GM23338 (cell line): ENCODE measurements at regions not wholly inside any gene's neighbourhood (a gene's known extent, or its start where the extent isn't known, plus 50 kb on each side); places are given as distances from the start of the nearest gene placed in this dataset.

Experiments used
- ATAC-seq: fragments of 200-7000 bp; cut with Tn5 transposase; 3 replicates; pipeline ENCODE4 v1.9.1; 2020
- DNase-seq: peaks from one replicate; pipeline ENCODE4 v3.0.0-alpha.2; 2015; ENCODE audit warnings: low spot score
- H2AFZ ChIP-seq: fragments of 200-600 bp; sonication (generic); 2 replicates; pipeline ENCODE4 v1.8.0; 2016; ENCODE audit warnings: antibody characterized with exemption, mild to moderate bottlenecking, moderate library complexity
- H3F3A ChIP-seq: fragments of 200-600 bp; sonication (generic); replicated peaks from 2 replicates; pipeline ENCODE4 v1.8.0; 2017; ENCODE audit warnings: antibody characterized with exemption, mixed run types, low read depth
- H3K27ac ChIP-seq: fragments of 200-600 bp; sonication (generic); 2 replicates; pipeline ENCODE4 v1.6.1; 2016; ENCODE audit warnings: low read depth
- H3K27me3 ChIP-seq: fragments of 200-600 bp; sonication (generic); 2 replicates; pipeline ENCODE4 v1.8.0; 2016; ENCODE audit warnings: mild to moderate bottlenecking, mixed run types, moderate library complexity; ENCODE audit not compliant: insufficient read depth
- H3K36me3 ChIP-seq: fragments of 200-600 bp; sonication (generic); 2 replicates; pipeline ENCODE4 v1.8.0; 2016; ENCODE audit warnings: mild to moderate bottlenecking; ENCODE audit not compliant: insufficient read depth
- H3K4me1 ChIP-seq: fragments of 200-600 bp; sonication (generic); 2 replicates; pipeline ENCODE4 v1.8.0; 2016; ENCODE audit warnings: mild to moderate bottlenecking, moderate library complexity; ENCODE audit not compliant: insufficient read depth
- H3K4me2 ChIP-seq: fragments of 200-600 bp; sonication (generic); 2 replicates; pipeline ENCODE4 v1.7.1; 2017; ENCODE audit warnings: mixed run types
- H3K4me3 ChIP-seq: fragments of 200-600 bp; sonication (generic); 2 replicates; pipeline ENCODE4 v1.6.1; 2016; ENCODE audit warnings: mixed run types
- H3K79me2 ChIP-seq: fragments of 200-600 bp; sonication (generic); replicated peaks from 2 replicates; pipeline ENCODE4 v1.8.0; 2017; ENCODE audit warnings: mild to moderate bottlenecking; ENCODE audit not compliant: insufficient read depth
- H3K9me2 ChIP-seq: fragments of 200-600 bp; sonication (generic); 2 replicates; pipeline ENCODE4 v1.8.0; 2017; ENCODE audit not compliant: insufficient read depth
- H4K20me1 ChIP-seq: fragments of 200-600 bp; sonication (generic); replicated peaks from 2 replicates; pipeline ENCODE4 v1.8.0; 2017; ENCODE audit warnings: mild to moderate bottlenecking; ENCODE audit not compliant: insufficient read depth
- H3K27ac Mint-ChIP-seq: 2 replicates; pipeline ENCODE4 v1.8.0; 2020; ENCODE audit warnings: inconsistent platforms, mild to moderate bottlenecking, moderate library complexity, mixed read lengths
- H3K27me3 Mint-ChIP-seq: 3 replicates; pipeline ENCODE4 v1.8.0; 2022; ENCODE audit warnings: low read depth, mild to moderate bottlenecking, moderate library complexity, mixed read lengths, inconsistent platforms; ENCODE audit not compliant: insufficient read depth, poor library complexity
- H3K36me3 Mint-ChIP-seq: 3 replicates; pipeline ENCODE4 v1.8.0; 2021; ENCODE audit warnings: low read depth, mild to moderate bottlenecking, inconsistent platforms, moderate library complexity, mixed read lengths
- H3K4me1 Mint-ChIP-seq: 3 replicates; pipeline ENCODE4 v1.8.0; 2020; ENCODE audit warnings: mild to moderate bottlenecking, inconsistent platforms, mixed read lengths
- H3K4me3 Mint-ChIP-seq: 3 replicates; pipeline ENCODE4 v1.8.0; 2021; ENCODE audit warnings: moderate library complexity, mild to moderate bottlenecking, inconsistent platforms, mixed read lengths
- H3K9me3 Mint-ChIP-seq: 3 replicates; pipeline ENCODE4 v1.8.0; 2020; ENCODE audit warnings: moderate library complexity, mild to moderate bottlenecking, inconsistent platforms, mixed read lengths
- CREB1 ChIP-seq: fragments of 250-450 bp; sonication (Bioruptor Pico); IDR thresholded peaks from 2 replicates; pipeline ENCODE4 v1.5.0; 2020; ENCODE audit warnings: low read depth, mild to moderate bottlenecking, moderate library complexity
- ZNF114 ChIP-seq: fragments of 250-450 bp; sonication (Bioruptor Pico); IDR thresholded peaks from 2 replicates; pipeline ENCODE4 v1.5.0; 2020; ENCODE audit warnings: mild to moderate bottlenecking, moderate library complexity
- TF ChIP-seq, protein P1 (sequence below): fragments of 250-450 bp; sonication (Bioruptor Pico); IDR thresholded peaks from 2 replicates; pipeline ENCODE4 v1.5.0; 2020; ENCODE audit warnings: mild to moderate bottlenecking, moderate library complexity
- TF ChIP-seq, protein P2 (sequence below): IDR thresholded peaks from 2 replicates; pipeline ENCODE4 v1.6.1; 2016; ENCODE audit warnings: antibody characterized with exemption

DNA sequence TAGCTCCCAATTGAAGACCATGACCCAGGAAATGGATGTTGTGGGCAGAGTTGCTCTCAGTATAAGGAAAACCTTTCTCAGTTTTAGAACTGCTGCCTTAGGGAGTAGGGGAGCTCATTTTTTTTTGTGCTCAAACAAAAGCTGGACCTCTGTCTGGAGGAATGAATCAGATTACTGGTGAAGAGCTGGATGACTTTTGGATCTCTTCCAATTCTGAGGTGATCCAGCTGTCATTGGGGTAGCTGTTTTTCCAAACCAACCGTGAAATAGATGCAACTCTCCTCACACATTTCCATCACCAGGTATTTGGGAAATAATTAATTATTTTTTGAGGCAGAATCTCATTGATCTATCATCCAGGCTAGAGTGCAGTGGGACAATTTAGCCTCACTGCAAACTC is 251.3 kb upstream of the PLET1 start (continued):
- TF ChIP-seq, protein P1, sequence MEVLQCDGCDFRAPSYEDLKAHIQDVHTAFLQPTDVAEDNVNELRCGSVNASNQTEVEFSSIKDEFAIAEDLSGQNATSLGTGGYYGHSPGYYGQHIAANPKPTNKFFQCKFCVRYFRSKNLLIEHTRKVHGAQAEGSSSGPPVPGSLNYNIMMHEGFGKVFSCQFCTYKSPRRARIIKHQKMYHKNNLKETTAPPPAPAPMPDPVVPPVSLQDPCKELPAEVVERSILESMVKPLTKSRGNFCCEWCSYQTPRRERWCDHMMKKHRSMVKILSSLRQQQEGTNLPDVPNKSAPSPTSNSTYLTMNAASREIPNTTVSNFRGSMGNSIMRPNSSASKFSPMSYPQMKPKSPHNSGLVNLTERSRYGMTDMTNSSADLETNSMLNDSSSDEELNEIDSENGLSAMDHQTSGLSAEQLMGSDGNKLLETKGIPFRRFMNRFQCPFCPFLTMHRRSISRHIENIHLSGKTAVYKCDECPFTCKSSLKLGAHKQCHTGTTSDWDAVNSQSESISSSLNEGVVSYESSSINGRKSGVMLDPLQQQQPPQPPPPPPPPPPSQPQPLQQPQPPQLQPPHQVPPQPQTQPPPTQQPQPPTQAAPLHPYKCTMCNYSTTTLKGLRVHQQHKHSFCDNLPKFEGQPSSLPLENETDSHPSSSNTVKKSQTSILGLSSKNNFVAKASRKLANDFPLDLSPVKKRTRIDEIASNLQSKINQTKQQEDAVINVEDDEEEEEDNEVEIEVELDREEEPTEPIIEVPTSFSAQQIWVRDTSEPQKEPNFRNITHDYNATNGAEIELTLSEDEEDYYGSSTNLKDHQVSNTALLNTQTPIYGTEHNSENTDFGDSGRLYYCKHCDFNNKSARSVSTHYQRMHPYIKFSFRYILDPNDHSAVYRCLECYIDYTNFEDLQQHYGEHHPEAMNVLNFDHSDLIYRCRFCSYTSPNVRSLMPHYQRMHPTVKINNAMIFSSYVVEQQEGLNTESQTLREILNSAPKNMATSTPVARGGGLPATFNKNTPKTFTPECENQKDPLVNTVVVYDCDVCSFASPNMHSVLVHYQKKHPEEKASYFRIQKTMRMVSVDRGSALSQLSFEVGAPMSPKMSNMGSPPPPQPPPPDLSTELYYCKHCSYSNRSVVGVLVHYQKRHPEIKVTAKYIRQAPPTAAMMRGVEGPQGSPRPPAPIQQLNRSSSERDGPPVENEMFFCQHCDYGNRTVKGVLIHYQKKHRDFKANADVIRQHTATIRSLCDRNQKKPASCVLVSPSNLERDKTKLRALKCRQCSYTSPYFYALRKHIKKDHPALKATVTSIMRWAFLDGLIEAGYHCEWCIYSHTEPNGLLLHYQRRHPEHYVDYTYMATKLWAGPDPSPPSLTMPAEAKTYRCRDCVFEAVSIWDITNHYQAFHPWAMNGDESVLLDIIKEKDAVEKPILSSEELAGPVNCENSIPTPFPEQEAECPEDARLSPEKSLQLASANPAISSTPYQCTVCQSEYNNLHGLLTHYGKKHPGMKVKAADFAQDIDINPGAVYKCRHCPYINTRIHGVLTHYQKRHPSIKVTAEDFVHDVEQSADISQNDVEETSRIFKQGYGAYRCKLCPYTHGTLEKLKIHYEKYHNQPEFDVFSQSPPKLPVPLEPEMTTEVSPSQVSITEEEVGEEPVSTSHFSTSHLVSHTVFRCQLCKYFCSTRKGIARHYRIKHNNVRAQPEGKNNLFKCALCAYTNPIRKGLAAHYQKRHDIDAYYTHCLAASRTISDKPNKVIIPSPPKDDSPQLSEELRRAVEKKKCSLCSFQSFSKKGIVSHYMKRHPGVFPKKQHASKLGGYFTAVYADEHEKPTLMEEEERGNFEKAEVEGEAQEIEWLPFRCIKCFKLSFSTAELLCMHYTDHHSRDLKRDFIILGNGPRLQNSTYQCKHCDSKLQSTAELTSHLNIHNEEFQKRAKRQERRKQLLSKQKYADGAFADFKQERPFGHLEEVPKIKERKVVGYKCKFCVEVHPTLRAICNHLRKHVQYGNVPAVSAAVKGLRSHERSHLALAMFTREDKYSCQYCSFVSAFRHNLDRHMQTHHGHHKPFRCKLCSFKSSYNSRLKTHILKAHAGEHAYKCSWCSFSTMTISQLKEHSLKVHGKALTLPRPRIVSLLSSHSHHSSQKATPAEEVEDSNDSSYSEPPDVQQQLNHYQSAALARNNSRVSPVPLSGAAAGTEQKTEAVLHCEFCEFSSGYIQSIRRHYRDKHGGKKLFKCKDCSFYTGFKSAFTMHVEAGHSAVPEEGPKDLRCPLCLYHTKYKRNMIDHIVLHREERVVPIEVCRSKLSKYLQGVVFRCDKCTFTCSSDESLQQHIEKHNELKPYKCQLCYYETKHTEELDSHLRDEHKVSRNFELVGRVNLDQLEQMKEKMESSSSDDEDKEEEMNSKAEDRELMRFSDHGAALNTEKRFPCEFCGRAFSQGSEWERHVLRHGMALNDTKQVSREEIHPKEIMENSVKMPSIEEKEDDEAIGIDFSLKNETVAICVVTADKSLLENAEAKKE, result no peak
- TF ChIP-seq CREB1 (no peak), ZNF114 (CRISPR knock-in tag) (no peak)
- TF ChIP-seq, protein P2, sequence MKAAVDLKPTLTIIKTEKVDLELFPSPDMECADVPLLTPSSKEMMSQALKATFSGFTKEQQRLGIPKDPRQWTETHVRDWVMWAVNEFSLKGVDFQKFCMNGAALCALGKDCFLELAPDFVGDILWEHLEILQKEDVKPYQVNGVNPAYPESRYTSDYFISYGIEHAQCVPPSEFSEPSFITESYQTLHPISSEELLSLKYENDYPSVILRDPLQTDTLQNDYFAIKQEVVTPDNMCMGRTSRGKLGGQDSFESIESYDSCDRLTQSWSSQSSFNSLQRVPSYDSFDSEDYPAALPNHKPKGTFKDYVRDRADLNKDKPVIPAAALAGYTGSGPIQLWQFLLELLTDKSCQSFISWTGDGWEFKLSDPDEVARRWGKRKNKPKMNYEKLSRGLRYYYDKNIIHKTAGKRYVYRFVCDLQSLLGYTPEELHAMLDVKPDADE, result no peak

DNA sequence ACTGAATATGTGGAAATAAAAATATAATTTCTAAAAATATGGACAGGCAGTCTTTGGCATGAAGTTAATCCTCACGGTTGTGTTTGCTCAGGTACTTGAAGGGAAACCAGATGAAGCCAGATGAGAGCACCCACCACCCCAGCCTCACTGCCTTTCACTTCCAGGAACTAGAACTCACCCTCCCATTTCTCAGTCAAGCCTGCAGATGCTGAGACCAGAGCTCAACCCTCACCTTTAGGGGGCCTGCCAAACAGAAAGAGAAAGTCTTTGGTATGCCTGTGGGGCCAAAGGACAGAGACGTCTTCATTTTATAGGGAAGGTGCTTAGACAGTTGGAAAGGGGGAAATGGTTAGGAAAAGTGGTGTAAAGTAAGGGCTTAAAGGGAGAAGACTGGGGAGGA is 252.8 kb upstream of the PLET1 start:
- no peak for ATAC-seq
- TF ChIP-seq, protein P2, result no peak
- TF ChIP-seq, protein P1, result no peak
- H3K4me1 ChIP-seq, result no peaks in the 10 kb centered on the region
- H3F3A ChIP-seq, result no peaks in the 10 kb centered on the region
- H3K36me3 ChIP-seq, result no peaks in the 10 kb centered on the region
- H3K79me2 ChIP-seq, result no peaks in the 10 kb centered on the region
- H4K20me1 ChIP-seq, result no peaks in the 10 kb centered on the region; the same call in 1 of the 2 replicates
- H3K4me3 Mint-ChIP-seq, result no peak overlapping the region
- no peak overlapping the region for H3K4me2 ChIP-seq
- H2AFZ ChIP-seq, result no peak overlapping the region
- peaks cover 8% of the 10 kb centered on the region for H3K9me2 ChIP-seq
- H3K4me3 ChIP-seq, result no peak overlapping the region
- H3K27ac Mint-ChIP-seq, result no peak overlapping the region
- H3K27ac ChIP-seq, result no peak overlapping the region
- no peaks in the 10 kb centered on the region for H3K27me3 ChIP-seq
- H3K4me1 Mint-ChIP-seq, result peaks cover 3% of the 10 kb centered on the region; the same call in 1 of the 3 replicates
- H3K27me3 Mint-ChIP-seq, result peaks cover 8% of the 10 kb centered on the region
- DNase-seq, result no peak
- H3K9me3 Mint-ChIP-seq, result no peaks in the 10 kb centered on the region
- no peaks in the 10 kb centered on the region for H3K36me3 Mint-ChIP-seq
